ELR (cell line): ENCODE measurements at regions not wholly inside any gene's neighbourhood (a gene's known extent, or its start where the extent isn't known, plus 50 kb on each side); places are given as distances from the start of the nearest gene placed in this dataset.
A peak's percentile ranks its signal among the peaks of the same experiment; 100 is the strongest.

Experiments
- DNase-seq: peaks from one replicate; pipeline ENCODE4 v3.0.0-alpha.2; 2015; ENCODE audit warnings: low read depth

- peak; percentile 1 for DNase-seq
Observed at GRCh38 chr1:34270181-34270580, 93.5 kb downstream of the C1orf94 start.

- no peak for DNase-seq
Observed at GRCh38 chr1:34272152-34272551, 95.4 kb downstream of the C1orf94 start.

- no peak for DNase-seq
Observed at GRCh38 chr1:34275150-34275549, 98.4 kb downstream of the C1orf94 start.

- DNase-seq, result no peak
Observed at GRCh38 chr1:34276606-34277005, 99.9 kb downstream of the C1orf94 start.

- DNase-seq, result no peak
Observed at GRCh38 chr1:34277150-34277549, 100.4 kb downstream of the C1orf94 start.

GRCh38 chr1:34278211-34278610 lies 101.5 kb downstream of the C1orf94 start:
- no peak for DNase-seq

GRCh38 chr1:34279971-34280370 lies 103.3 kb downstream of the C1orf94 start:
- DNase-seq, result no peak

GRCh38 chr1:34280509-34280908 lies 103.8 kb downstream of the C1orf94 start:
- no peak for DNase-seq

GRCh38 chr1:34283142-34283541 lies 106.4 kb downstream of the C1orf94 start:
- DNase-seq, result no peak

GRCh38 chr1:34286511-34286910 lies 109.8 kb downstream of the C1orf94 start:
- no peak for DNase-seq

- no peak for DNase-seq
Observed at GRCh38 chr1:34290831-34291230, 114.1 kb downstream of the C1orf94 start.

GRCh38 chr1:34292472-34292871 lies 115.8 kb downstream of the C1orf94 start:
- no peak for DNase-seq

GRCh38 chr1:34296059-34296458 lies 119.4 kb downstream of the C1orf94 start:
- no peak for DNase-seq

GRCh38 chr1:34302798-34303197 lies 126.1 kb downstream of the C1orf94 start:
- no peak for DNase-seq

GRCh38 chr1:34303218-34303617 lies 126.5 kb downstream of the C1orf94 start:
- no peak for DNase-seq

GRCh38 chr1:34306568-34306967 lies 129.9 kb downstream of the C1orf94 start:
- no peak for DNase-seq

GRCh38 chr1:34312359-34312758 lies 135.7 kb downstream of the C1orf94 start:
- no peak for DNase-seq

- DNase-seq, result no peak
Observed at GRCh38 chr1:34315974-34316373, 139.3 kb downstream of the C1orf94 start.

GRCh38 chr1:34316773-34317172 lies 140.1 kb downstream of the C1orf94 start:
- no peak for DNase-seq

GRCh38 chr1:34319218-34319617 lies 142.5 kb downstream of the C1orf94 start:
- no peak for DNase-seq

- peak; percentile 18 for DNase-seq
Observed at GRCh38 chr1:34320053-34320669, 143.5 kb downstream of the C1orf94 start.

- no peak for DNase-seq
Observed at GRCh38 chr1:34322969-34323368, 146.3 kb downstream of the C1orf94 start.

GRCh38 chr1:34324879-34325440 lies 148.3 kb downstream of the C1orf94 start:
- DNase-seq, result no peak

- no peak for DNase-seq
Observed at GRCh38 chr1:34328281-34328799, 151.6 kb downstream of the C1orf94 start.
